NT2/D1 (cell line): ENCODE measurements at regions not wholly inside any gene's neighbourhood (a gene's known extent, or its start where the extent isn't known, plus 50 kb on each side); places are given as distances from the start of the nearest gene placed in this dataset.

Source experiments
- YY1 ChIP-seq: IDR thresholded peaks from 2 replicates; pipeline ENCODE4 v1.6.1; 2011; ENCODE audit not compliant: insufficient read length, insufficient read depth
- ZNF274 ChIP-seq: IDR thresholded peaks from 2 replicates; pipeline ENCODE4 v1.6.1; 2011; ENCODE audit warnings: mild to moderate bottlenecking, low read depth, low read length

DNA sequence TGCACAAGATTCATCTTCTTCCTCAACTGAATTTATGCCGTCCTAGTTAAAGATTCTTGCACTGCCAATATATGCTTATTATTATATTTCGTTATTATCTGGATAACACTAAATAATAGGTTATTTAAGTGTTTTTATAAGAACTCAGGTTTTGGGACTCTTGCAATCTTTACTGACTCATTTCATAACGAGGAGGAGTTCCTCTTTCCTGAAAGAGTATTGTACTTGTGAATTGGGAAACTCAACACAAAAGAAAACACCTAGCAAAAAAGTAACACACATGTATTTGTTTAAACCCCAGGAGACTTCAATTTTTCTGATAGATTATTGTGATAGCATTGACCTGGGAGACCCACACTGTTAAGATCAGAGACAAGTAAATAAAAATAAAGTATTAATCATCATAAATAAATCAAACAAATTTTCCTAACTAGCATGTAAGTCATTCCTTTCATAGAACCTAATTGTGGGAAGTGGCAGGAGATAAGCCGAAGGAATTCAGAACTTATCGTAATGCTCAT lies 505.8 kb downstream of the KCNJ2 start:
- no peak for TF ChIP-seq ZNF274
- no peak for TF ChIP-seq YY1
